NT2/D1 (cell line): ENCODE measurements at regions not wholly inside any gene's neighbourhood (a gene's known extent, or its start where the extent isn't known, plus 50 kb on each side); places are given as distances from the start of the nearest gene placed in this dataset.

Experiments
- YY1 ChIP-seq: IDR thresholded peaks from 2 replicates; pipeline ENCODE4 v1.6.1; 2011; ENCODE audit not compliant: insufficient read length, insufficient read depth
- ZNF274 ChIP-seq: IDR thresholded peaks from 2 replicates; pipeline ENCODE4 v1.6.1; 2011; ENCODE audit warnings: mild to moderate bottlenecking, low read depth, low read length

- TF ChIP-seq YY1 = no peak
- TF ChIP-seq ZNF274 = no peak
These were observed 872.4 kb upstream of the CXADR start for GRCh38 chr21:16640297-16641027.
